Cardiac muscle cell (in vitro differentiated cells and primary cell): ENCODE measurements at regions not wholly inside any gene's neighbourhood (a gene's known extent, or its start where the extent isn't known, plus 50 kb on each side); places are given as distances from the start of the nearest gene placed in this dataset.

Experiments used
- DNase-seq, 2 donors: peaks; one replicate each; pipeline versions ENCODE4 v3.0.0 to v3.0.0-alpha.2; 2010 to 2017; ENCODE audit warnings: low read depth in 1 of 2, low spot score in 1 of 2
- H3K27ac ChIP-seq: fragments of 200-600 bp; sonication (generic); 2 replicates; pipeline ENCODE4 v1.5.1; 2016
- H3K27me3 ChIP-seq: fragments of 200-600 bp; sonication (generic); 2 replicates; pipeline ENCODE4 v1.6.0; 2016; ENCODE audit warnings: control low read depth
- H3K36me3 ChIP-seq: fragments of 200-600 bp; sonication (generic); 2 replicates; pipeline ENCODE4 v1.5.1; 2016; ENCODE audit warnings: control low read depth
- H3K4me1 ChIP-seq: fragments of 200-600 bp; sonication (generic); 2 replicates; pipeline ENCODE4 v1.8.1; 2017; ENCODE audit warnings: low read depth, mild to moderate bottlenecking, mixed run types
- H3K4me3 ChIP-seq: fragments of 200-600 bp; sonication (generic); 2 replicates; pipeline ENCODE4 v1.5.1; 2016; ENCODE audit warnings: mild to moderate bottlenecking
- H3K9me3 ChIP-seq: fragments of 200-600 bp; sonication (generic); 2 replicates; pipeline ENCODE4 v1.5.1; 2017; ENCODE audit warnings: low read depth, mild to moderate bottlenecking, control low read depth
- CTCF ChIP-seq: IDR thresholded peaks from 2 replicates; pipeline ENCODE4 v1.5.1; 2012; ENCODE audit warnings: low read depth, mild to moderate bottlenecking, low read length

- H3K9me3 ChIP-seq, result no peaks in the 10 kb centered on the region
- H3K27ac ChIP-seq, result no peak overlapping the region
- no peaks in the 10 kb centered on the region for H3K27me3 ChIP-seq
- no peak for DNase-seq
- no peak for TF ChIP-seq CTCF
- H3K4me1 ChIP-seq, result peaks cover 9% of the 10 kb centered on the region
- H3K36me3 ChIP-seq, result no peaks in the 10 kb centered on the region
- no peak overlapping the region for H3K4me3 ChIP-seq
Observed at GRCh38 chr1:199287647-199288046, 648.8 kb downstream of the PTPRC start.

- TF ChIP-seq CTCF, result no peak
Observed at GRCh38 chr1:199290186-199290585, 651.3 kb downstream of the PTPRC start.

GRCh38 chr1:199291022-199291740 lies 652.3 kb downstream of the PTPRC start:
- H3K4me1 ChIP-seq, result peaks cover 6% of the 10 kb centered on the region
- no peaks in the 10 kb centered on the region for H3K36me3 ChIP-seq
- H3K27me3 ChIP-seq, result no peaks in the 10 kb centered on the region
- H3K4me3 ChIP-seq, result no peak overlapping the region
- H3K9me3 ChIP-seq, result no peaks in the 10 kb centered on the region
- H3K27ac ChIP-seq, result no peak overlapping the region
- TF ChIP-seq CTCF, result no peak
- no peak for DNase-seq

More at GRCh38 chr1:199290186-199290585, 651.3 kb downstream of the PTPRC start:
- Histone ChIP-seq H3K27ac (no peak overlapping the region), H3K9me3 (no peaks in the 10 kb centered on the region), H3K4me1 (peaks cover 6% of the 10 kb centered on the region), H3K36me3 (no peaks in the 10 kb centered on the region), H3K4me3 (no peak overlapping the region), H3K27me3 (no peaks in the 10 kb centered on the region)
- no peak for DNase-seq

GRCh38 chr1:199292896-199293295 lies 654.1 kb downstream of the PTPRC start:
- H3K27ac ChIP-seq, result no peak overlapping the region
- H3K4me3 ChIP-seq, result no peak overlapping the region
- peaks cover 11% of the 10 kb centered on the region for H3K4me1 ChIP-seq
- no peaks in the 10 kb centered on the region for H3K9me3 ChIP-seq
- no peaks in the 10 kb centered on the region for H3K27me3 ChIP-seq
- no peak for TF ChIP-seq CTCF
- DNase-seq, result no peak
- no peaks in the 10 kb centered on the region for H3K36me3 ChIP-seq

- Histone ChIP-seq H3K4me3 (no peak overlapping the region), H3K36me3 (no peaks in the 10 kb centered on the region), H3K4me1 (peaks cover 22% of the 10 kb centered on the region), H3K27ac (no peak overlapping the region), H3K9me3 (no peaks in the 10 kb centered on the region), H3K27me3 (no peaks in the 10 kb centered on the region)
- no peak for TF ChIP-seq CTCF
- peak in 1 of 2 donors; percentile 11 for DNase-seq
Observed at GRCh38 chr1:199295107-199295506, 656.3 kb downstream of the PTPRC start.

- Histone ChIP-seq H3K9me3 (no peaks in the 10 kb centered on the region), H3K4me3 (no peak overlapping the region), H3K27ac (no peak overlapping the region), H3K4me1 (peaks cover 16% of the 10 kb centered on the region), H3K27me3 (no peaks in the 10 kb centered on the region), H3K36me3 (no peaks in the 10 kb centered on the region)
- TF ChIP-seq CTCF, result no peak
- DNase-seq, result no peak
Observed at GRCh38 chr1:199297174-199297573, 658.3 kb downstream of the PTPRC start.
